Spleen (tissue), 7 donors: ENCODE measurements at regions not wholly inside any gene's neighbourhood (a gene's known extent, or its start where the extent isn't known, plus 50 kb on each side); places are given as distances from the start of the nearest gene placed in this dataset.

Experiments
- CTCF ChIP-seq, 11 experiments: fragments of 200-600 bp in 7 of 11; fragments of 450-650 bp in 4 of 11; sonication (generic) in 4 of 11; IDR thresholded peaks in 8 of 11; conservative IDR thresholded peaks in 3 of 11; 1 replicate in 7 of 11; 2 replicates in 4 of 11; pipeline versions ENCODE4 v1.4.0 to v1.8.0; 2016 to 2021; ENCODE audit warnings: antibody characterized with exemption in 11 of 11, inconsistent platforms in 4 of 11, mild to moderate bottlenecking in 1 of 11
- POLR2A ChIP-seq, 3 donors: fragments of 450-650 bp; IDR thresholded peaks; one replicate each; pipeline ENCODE4 v1.5.1; 2017; ENCODE audit warnings: antibody characterized with exemption in 3 of 3, mild to moderate bottlenecking in 1 of 3
- POLR2AphosphoS5 ChIP-seq, 3 donors: sonication (generic); formaldehyde crosslinking; IDR thresholded peaks; one replicate each; pipeline ENCODE4 v1.5.1; 2017; ENCODE audit warnings: antibody characterized with exemption in 3 of 3
- donor health status: DM: no; HTN: no; CAD: no; lungs with moderate emphysema.
- donor health status: DM: no; HTN: no; CAD: no.
- donor health status: DM: no; HTN: no; CAD: no.

DNA sequence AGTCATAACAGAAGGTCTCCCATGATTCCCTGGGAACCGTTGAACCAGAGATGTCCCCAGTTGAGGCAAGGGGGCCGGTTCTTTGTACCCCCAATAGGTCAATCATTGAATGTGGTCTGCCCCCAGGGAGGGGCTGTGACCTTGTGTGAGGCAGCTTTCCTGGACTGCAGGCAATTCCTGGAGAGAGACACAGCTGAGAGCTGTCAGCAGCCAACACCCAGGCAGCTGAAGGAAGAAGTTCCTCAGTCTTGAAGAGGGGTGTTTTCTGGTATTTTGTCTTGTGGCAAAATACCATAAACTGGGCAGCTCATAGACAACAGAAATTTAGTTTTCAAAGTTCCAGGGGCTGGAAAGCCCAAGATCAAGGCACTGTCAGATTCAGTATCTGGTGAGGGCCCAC, 185.7 kb upstream of the ATP6AP2 start:
- TF ChIP-seq CTCF (IDR thresholded peaks at IDR 0.05 in 8 of 11, conservative IDR thresholded peaks at IDR 0.05 in 3 of 11) = no peak
- no peak for TF ChIP-seq POLR2AphosphoS5 (IDR thresholded peaks at IDR 0.05)
- TF ChIP-seq POLR2A (IDR thresholded peaks at IDR 0.05) = no peak
